ENCODE measurements at regions not wholly inside any gene's neighbourhood (a gene's known extent, or its start where the extent isn't known, plus 50 kb on each side); places are given as distances from the start of the nearest gene placed in this dataset.

DNA sequence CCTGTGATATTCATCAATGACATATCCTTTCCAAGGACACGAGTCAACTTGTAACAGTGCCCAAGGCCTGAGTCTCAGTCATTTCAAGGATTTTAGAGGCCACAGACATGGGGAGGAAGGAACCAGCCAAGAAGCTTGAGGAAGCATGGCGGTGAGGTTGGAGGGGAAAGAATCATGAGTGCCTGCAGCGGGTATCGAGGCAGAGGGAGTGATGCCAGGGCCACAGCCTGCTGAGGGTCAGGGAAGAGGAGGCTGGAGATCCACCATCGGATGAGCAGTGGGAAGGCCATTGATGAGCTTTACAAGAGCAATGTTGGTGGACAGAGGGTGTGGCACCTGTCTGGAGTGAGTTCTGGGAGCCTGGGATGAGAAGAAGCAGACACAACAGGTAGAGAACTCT lies 88.5 kb upstream of the IER5L start:
- H3K9me3 ChIP-seq (ENCODE audit: control insufficient read depth in 4 of 4, insufficient read depth in 3 of 4, low read length in 3 of 4) = no peaks in the 10 kb centered on the region
- H3K4me1 ChIP-seq (ENCODE audit: control insufficient read depth in 5 of 5, insufficient read depth in 5 of 5, low read length in 5 of 5) = no peaks in the 10 kb centered on the region
- H3K4me3 ChIP-seq = no peak overlapping the region
- TF ChIP-seq, protein P1, sequence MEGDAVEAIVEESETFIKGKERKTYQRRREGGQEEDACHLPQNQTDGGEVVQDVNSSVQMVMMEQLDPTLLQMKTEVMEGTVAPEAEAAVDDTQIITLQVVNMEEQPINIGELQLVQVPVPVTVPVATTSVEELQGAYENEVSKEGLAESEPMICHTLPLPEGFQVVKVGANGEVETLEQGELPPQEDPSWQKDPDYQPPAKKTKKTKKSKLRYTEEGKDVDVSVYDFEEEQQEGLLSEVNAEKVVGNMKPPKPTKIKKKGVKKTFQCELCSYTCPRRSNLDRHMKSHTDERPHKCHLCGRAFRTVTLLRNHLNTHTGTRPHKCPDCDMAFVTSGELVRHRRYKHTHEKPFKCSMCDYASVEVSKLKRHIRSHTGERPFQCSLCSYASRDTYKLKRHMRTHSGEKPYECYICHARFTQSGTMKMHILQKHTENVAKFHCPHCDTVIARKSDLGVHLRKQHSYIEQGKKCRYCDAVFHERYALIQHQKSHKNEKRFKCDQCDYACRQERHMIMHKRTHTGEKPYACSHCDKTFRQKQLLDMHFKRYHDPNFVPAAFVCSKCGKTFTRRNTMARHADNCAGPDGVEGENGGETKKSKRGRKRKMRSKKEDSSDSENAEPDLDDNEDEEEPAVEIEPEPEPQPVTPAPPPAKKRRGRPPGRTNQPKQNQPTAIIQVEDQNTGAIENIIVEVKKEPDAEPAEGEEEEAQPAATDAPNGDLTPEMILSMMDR (IDR thresholded peaks at IDR 0.05; ENCODE audit: control extremely low read depth, extremely low read depth) = no peak
- H3K27me3 ChIP-seq (ENCODE audit: control insufficient read depth in 3 of 3, insufficient read depth in 3 of 3, low read length in 2 of 3) = no peaks in the 10 kb centered on the region
- DNase-seq = no peak
- no peaks in the 10 kb centered on the region for H3K36me3 ChIP-seq (ENCODE audit: control insufficient read depth in 4 of 4, insufficient read depth in 4 of 4, low read length in 4 of 4)
- H3K27ac ChIP-seq (ENCODE audit: low read depth in 1 of 2, low read length in 1 of 2) = no peak overlapping the region
- H3K9ac ChIP-seq (ENCODE audit: insufficient read depth in 1 of 2, low read length in 2 of 2) = no peak overlapping the region
- ATAC-seq (ENCODE audit: insufficient read depth, low FRiP score) = no peak
- WGBS, 2 donors = 80 to 86% methylated on average over 5 of the region's 5 CpGs

DNA sequence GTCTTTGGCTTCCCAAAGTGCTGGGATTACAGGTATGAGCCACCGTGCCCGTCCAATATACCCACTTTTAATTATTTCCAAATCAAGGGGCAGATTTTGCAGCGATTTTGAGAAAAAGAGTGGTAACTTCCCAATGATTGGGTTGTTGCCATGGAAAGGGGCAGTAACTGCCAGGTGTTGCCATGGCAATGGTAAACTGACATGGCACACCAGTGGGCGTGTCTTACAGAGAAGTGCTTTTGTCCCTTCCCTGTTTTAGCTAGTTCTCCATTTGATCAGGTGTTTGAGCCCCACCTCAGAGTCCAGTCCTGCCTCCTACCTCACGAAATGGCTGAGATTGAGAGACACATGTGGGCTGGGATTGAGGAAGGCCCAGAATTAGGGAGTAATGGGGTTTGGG lies 86.3 kb upstream of the IER5L start:
- H3K4me3 ChIP-seq = no peak overlapping the region
- no peak overlapping the region for H3K9ac ChIP-seq (ENCODE audit: insufficient read depth in 1 of 2, low read length in 2 of 2)
- H3K4me1 ChIP-seq (ENCODE audit: control insufficient read depth in 5 of 5, insufficient read depth in 5 of 5, low read length in 5 of 5) = no peaks in the 10 kb centered on the region
- no peak overlapping the region for H3K27ac ChIP-seq (ENCODE audit: low read depth in 1 of 2, low read length in 1 of 2)
- TF ChIP-seq, protein P1 (IDR thresholded peaks at IDR 0.05; ENCODE audit: control extremely low read depth, extremely low read depth) = no peak
- DNase-seq = no peak
- no peaks in the 10 kb centered on the region for H3K9me3 ChIP-seq (ENCODE audit: control insufficient read depth in 4 of 4, insufficient read depth in 3 of 4, low read length in 3 of 4)
- no peaks in the 10 kb centered on the region for H3K36me3 ChIP-seq (ENCODE audit: control insufficient read depth in 4 of 4, insufficient read depth in 4 of 4, low read length in 4 of 4)
- no peak for ATAC-seq (ENCODE audit: insufficient read depth, low FRiP score)
- H3K27me3 ChIP-seq (ENCODE audit: control insufficient read depth in 3 of 3, insufficient read depth in 3 of 3, low read length in 2 of 3) = peaks cover 0 to 6% (median 0%) of the 10 kb centered on the region in 3 donors
- WGBS, 2 donors = 77 to 86% methylated on average over 4 to 5 of the region's 5 CpGs

DNA sequence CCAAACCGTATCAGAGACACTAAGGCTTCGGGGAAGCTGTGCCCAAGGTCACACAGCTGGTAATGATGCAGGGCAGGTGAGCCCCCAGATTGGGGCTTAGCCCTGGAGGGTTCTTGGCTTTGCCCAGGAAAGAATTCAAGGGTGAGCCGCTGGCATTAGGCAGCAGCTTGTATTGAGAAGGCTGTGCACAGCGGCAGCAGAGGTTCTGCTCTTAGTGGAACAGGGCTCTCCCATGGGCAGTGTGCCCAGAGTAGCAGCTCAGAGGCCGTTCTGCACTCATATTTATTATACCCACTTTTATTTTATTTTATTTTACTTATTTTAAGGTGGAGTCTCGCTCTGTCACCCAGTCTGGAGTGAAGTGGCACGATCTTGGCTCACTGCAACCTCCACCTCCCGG lies 85.8 kb upstream of the IER5L start:
- no peaks in the 10 kb centered on the region for H3K36me3 ChIP-seq (ENCODE audit: control insufficient read depth in 4 of 4, insufficient read depth in 4 of 4, low read length in 4 of 4)
- peaks cover 0 to 10% (median 2%) of the 10 kb centered on the region in 3 donors for H3K27me3 ChIP-seq (ENCODE audit: control insufficient read depth in 3 of 3, insufficient read depth in 3 of 3, low read length in 2 of 3)
- peaks cover 0 to 1% (median 0%) of the 10 kb centered on the region in 5 donors for H3K4me1 ChIP-seq (ENCODE audit: control insufficient read depth in 5 of 5, insufficient read depth in 5 of 5, low read length in 5 of 5)
- H3K4me3 ChIP-seq = no peak overlapping the region
- TF ChIP-seq, protein P1 (IDR thresholded peaks at IDR 0.05; ENCODE audit: control extremely low read depth, extremely low read depth) = no peak
- no peak overlapping the region for H3K9ac ChIP-seq (ENCODE audit: insufficient read depth in 1 of 2, low read length in 2 of 2)
- no peak for DNase-seq
- no peak for ATAC-seq (ENCODE audit: insufficient read depth, low FRiP score)
- no peak overlapping the region for H3K27ac ChIP-seq (ENCODE audit: low read depth in 1 of 2, low read length in 1 of 2)
- H3K9me3 ChIP-seq (ENCODE audit: control insufficient read depth in 4 of 4, insufficient read depth in 3 of 4, low read length in 3 of 4) = no peaks in the 10 kb centered on the region
- 89 to 93% methylated on average over 8 of the region's 8 CpGs for WGBS, 2 donors

DNA sequence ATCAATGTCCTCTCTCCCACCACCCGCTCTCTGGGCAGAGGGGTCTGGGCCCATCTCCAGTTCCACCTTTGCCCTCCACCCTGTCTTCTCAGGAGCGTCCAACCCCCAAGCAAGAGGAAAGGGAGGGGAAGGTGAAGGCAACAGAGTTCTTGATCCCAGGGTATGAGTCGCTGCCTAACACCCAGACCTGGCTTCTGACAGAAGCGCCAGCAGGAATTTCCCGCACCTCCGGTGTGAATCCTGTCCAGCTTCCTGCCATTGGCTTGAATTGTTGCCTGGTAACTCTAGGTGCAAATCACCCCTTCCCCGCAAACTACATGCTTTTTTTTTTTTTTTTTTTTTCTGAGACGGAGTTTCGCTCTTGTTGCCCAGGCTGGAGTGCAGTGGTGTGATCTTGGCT lies 84.2 kb upstream of the IER5L start:
- no peak for ATAC-seq (ENCODE audit: insufficient read depth, low FRiP score)
- Histone ChIP-seq H3K27me3 (ENCODE audit: control insufficient read depth in 3 of 3, insufficient read depth in 3 of 3, low read length in 2 of 3) (peaks cover 0 to 12% (median 6%) of the 10 kb centered on the region in 3 donors), H3K9ac (ENCODE audit: insufficient read depth in 1 of 2, low read length in 2 of 2) (no peak overlapping the region), H3K4me1 (ENCODE audit: control insufficient read depth in 5 of 5, insufficient read depth in 5 of 5, low read length in 5 of 5) (peaks cover 0 to 5% (median 0%) of the 10 kb centered on the region in 5 donors), H3K36me3 (ENCODE audit: control insufficient read depth in 4 of 4, insufficient read depth in 4 of 4, low read length in 4 of 4) (no peaks in the 10 kb centered on the region), H3K27ac (ENCODE audit: low read depth in 1 of 2, low read length in 1 of 2) (peak overlapping the region in 1 of 2 donors; percentile 38), H3K4me3 (no peak overlapping the region), H3K9me3 (ENCODE audit: control insufficient read depth in 4 of 4, insufficient read depth in 3 of 4, low read length in 3 of 4) (no peaks in the 10 kb centered on the region)
- TF ChIP-seq, protein P1 (IDR thresholded peaks at IDR 0.05; ENCODE audit: control extremely low read depth, extremely low read depth) = no peak
- WGBS, 2 donors = 82 to 86% methylated on average over 9 of the region's 9 CpGs
- no peak for DNase-seq

Measured in lung (tissue), 11 donors.